ENCODE measurements at regions not wholly inside any gene's neighbourhood (a gene's known extent, or its start where the extent isn't known, plus 50 kb on each side); places are given as distances from the start of the nearest gene placed in this dataset.
"Not testable (repeated sequence)": the region's sequence is repeated elsewhere in the genome, so short reads cannot be mapped to it uniquely, and the experiment has no call there.

DNA sequence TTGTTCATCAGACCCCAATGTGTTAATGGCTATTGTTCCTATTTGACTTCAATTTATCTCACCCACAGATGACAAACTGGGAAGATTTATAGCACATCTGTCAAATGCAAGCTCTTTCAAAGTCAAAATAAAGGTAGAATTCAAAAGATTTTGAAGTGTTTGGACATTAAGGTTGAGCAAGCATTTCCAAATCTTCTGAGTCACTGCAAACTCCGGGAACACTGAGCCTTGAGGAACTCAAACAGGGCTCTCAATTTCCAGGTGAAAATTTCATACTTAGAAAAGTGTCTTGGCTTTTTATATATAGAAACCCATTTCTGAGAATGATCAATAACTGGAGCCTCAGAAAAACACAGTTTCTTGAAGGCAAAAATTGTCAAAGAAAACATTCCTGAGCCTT, 199.5 kb upstream of the IGFBP7 start:
- H3K4me1 ChIP-seq (ENCODE audit: low read depth), result no peaks in the 10 kb centered on the region
- H3K4me3 ChIP-seq, result no peak overlapping the region
- intact Hi-C loops (cut with DNase I, micrococcal nuclease), result no loop called here
- ATAC-seq (no peak), DNase-seq (no peak)
- H3K36me3 ChIP-seq (ENCODE audit: low read depth), result no peaks in the 10 kb centered on the region
- no peaks in the 10 kb centered on the region for H3K9me3 ChIP-seq
- no peak for TF ChIP-seq CTCF (IDR thresholded peaks at IDR 0.05)

- ATAC-seq, result no peak
- H3K9me3 ChIP-seq, result no peaks in the 10 kb centered on the region
- no peak overlapping the region for H3K4me3 ChIP-seq
- H3K36me3 ChIP-seq (ENCODE audit: low read depth), result no peaks in the 10 kb centered on the region
- H3K4me1 ChIP-seq (ENCODE audit: low read depth), result no peaks in the 10 kb centered on the region
- no peak for TF ChIP-seq CTCF (IDR thresholded peaks at IDR 0.05)
- intact Hi-C loops (cut with DNase I, micrococcal nuclease), result no loop called here
- DNase-seq, result no peak
Observed at GRCh38 chr4:57308301-57308700, 198.1 kb upstream of the IGFBP7 start.

DNA sequence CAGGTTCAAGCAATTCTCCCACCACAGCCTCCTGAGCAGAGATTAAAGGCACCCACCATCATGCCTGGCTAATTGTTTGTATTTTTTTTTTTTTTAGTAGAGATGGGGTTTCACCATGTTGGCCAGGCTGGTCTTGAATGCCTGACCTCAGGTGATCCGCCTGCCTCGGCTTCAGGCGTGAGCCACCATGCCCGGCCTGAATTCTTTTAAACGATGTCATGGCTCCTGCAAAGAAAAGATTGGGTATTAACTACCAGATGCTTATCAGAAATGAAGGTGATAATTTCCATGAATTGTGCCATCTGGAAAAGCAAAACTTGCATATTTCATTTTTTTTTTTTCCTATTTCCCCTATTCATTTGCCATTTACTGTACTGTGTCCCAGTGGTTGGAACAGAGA, 195.7 kb upstream of the IGFBP7 start:
- Histone ChIP-seq H3K36me3 (ENCODE audit: low read depth) (no peaks in the 10 kb centered on the region), H3K4me1 (ENCODE audit: low read depth) (no peaks in the 10 kb centered on the region), H3K9me3 (no peaks in the 10 kb centered on the region), H3K4me3 (no peak overlapping the region)
- intact Hi-C loops (cut with DNase I, micrococcal nuclease), result no loop called here
- ATAC-seq, result no peak
- no peak for DNase-seq
- no peak for TF ChIP-seq CTCF (IDR thresholded peaks at IDR 0.05)

DNA sequence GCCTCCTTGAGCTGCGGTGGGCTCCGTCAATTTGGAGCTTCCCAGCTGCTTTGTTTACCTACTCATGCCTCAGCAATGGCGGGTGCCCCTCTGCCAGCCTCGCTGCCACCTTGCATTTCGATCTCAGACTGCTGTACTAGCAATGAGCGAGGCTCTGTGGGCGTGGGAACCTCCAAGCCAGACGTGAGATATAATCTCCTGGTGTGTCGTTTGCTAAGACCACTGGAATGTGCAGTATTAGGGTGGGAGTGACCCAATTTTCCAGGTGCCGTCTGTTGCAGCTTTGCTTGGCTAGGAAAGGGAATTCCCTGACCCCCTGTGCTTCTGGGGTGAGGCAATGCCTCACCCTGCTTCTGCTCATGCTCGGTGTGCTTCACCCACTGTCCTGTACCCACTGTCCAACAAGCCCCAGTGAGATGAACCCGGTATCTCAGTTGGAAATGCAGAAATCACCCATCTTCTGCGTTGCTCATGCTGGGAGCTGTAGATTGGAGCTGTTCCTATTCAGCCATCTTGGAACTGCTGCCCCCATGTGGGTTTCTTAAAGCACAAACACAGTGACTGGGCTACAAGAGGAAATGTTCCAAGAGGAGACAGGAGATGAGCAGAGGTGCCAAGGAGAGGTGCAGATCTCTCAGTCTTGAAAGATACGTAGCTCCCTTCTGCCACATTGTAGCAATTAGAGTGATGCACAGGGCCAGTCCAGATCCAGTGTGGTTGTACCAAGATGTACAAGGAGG, 193.0 kb upstream of the IGFBP7 start:
- no peaks in the 10 kb centered on the region for H3K4me1 ChIP-seq (ENCODE audit: low read depth)
- intact Hi-C loops (cut with DNase I, micrococcal nuclease), result no loop called here
- ATAC-seq (no peak), DNase-seq (no peak)
- TF ChIP-seq CTCF (IDR thresholded peaks at IDR 0.05), result no peak
- H3K9me3 ChIP-seq, result peaks cover 5% of the 10 kb centered on the region
- no peak overlapping the region for H3K4me3 ChIP-seq
- no peaks in the 10 kb centered on the region for H3K36me3 ChIP-seq (ENCODE audit: low read depth)

DNA sequence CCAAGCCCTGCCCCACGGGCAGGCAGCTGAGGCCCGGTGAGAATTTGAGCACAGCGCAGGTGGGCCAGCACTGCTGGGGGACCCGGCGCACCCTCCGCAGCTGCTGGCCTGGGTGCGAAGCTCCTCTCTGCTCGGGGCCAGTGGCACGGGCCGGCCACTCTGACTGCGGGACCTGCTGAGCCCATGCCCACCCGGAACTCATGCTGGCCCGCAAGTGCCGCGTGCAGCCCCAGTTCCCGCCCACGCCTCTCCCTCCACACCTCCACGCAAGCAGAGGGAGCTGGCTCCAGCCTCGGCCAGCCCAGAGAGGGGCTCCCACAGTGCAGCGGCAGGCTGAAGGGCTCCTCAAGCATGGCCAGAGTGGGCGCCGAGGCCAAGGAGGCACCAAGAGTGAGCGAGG, 190.1 kb upstream of the IGFBP7 start:
- DNase-seq; intact Hi-C loops (cut with DNase I, micrococcal nuclease); H3K9me3 ChIP-seq; H3K4me3 ChIP-seq; ATAC-seq; H3K4me1 ChIP-seq (ENCODE audit: low read depth); H3K36me3 ChIP-seq (ENCODE audit: low read depth): not testable (repeated sequence)

GRCh38 chr4:57291911-57292310, 181.7 kb upstream of the IGFBP7 start:
- intact Hi-C loops (cut with DNase I, micrococcal nuclease), result no loop called here
- ATAC-seq (no peak), DNase-seq (no peak)
- no peak overlapping the region for H3K4me3 ChIP-seq
- no peaks in the 10 kb centered on the region for H3K4me1 ChIP-seq (ENCODE audit: low read depth)
- H3K9me3 ChIP-seq, result no peaks in the 10 kb centered on the region
- no peak for TF ChIP-seq CTCF (IDR thresholded peaks at IDR 0.05)
- no peaks in the 10 kb centered on the region for H3K36me3 ChIP-seq (ENCODE audit: low read depth)

Measured in mucosa of descending colon (tissue), 3 donors.